B cell (primary cell): ENCODE measurements at regions not wholly inside any gene's neighbourhood (a gene's known extent, or its start where the extent isn't known, plus 50 kb on each side); places are given as distances from the start of the nearest gene placed in this dataset.
"Not testable (repeated sequence)": the region's sequence is repeated elsewhere in the genome, so short reads cannot be mapped to it uniquely, and the experiment has no call there.

Experiments
- ATAC-seq: fragments of 200-7000 bp; cut with Tn5 transposase; one replicate; pipeline ENCODE4 v1.10.0; 2021; ENCODE audit warnings: low read depth, mild to moderate bottlenecking, moderate number of reproducible peaks, moderate library complexity
- CTCF ChIA-PET: fragments of 350-600 bp; sonication (Branson Sonifier 250); formaldehyde crosslinking; loops from one replicate; lab custom pipeline; 2021; ENCODE audit warnings: antibody characterized with exemption, inconsistent platforms; lab: Charles Lee
- POLR2A ChIA-PET: fragments of 350-600 bp; sonication (Branson Sonifier 250); formaldehyde crosslinking; loops from one replicate; lab custom pipeline; 2021; ENCODE audit warnings: antibody characterized with exemption; lab: Charles Lee
- DNase-seq: peaks from one replicate; pipeline ENCODE4 v3.0.0; 2013
- H2AFZ ChIP-seq: 2 replicates; pipeline ENCODE4 v1.6.1; 2012; ENCODE audit warnings: mild to moderate bottlenecking, low read depth, low read length; ENCODE audit not compliant: insufficient read depth, poor library complexity, severe bottlenecking
- H3K27ac ChIP-seq, 2 donors: 1 replicate in 1 of 2; 2 replicates in 1 of 2; pipeline ENCODE4 v1.5.1; 2012 to 2013; ENCODE audit warnings: low read length in 2 of 2, mild to moderate bottlenecking in 2 of 2, moderate library complexity in 1 of 2
- H3K27me3 ChIP-seq, 4 experiments: fragments of 200-600 bp in 1 of 4; sonication (generic) in 1 of 4; replicated peaks in 1 of 4; 1 replicate in 2 of 4; 2 replicates in 2 of 4; pipeline versions ENCODE4 v1.6.1 to v1.7.0; 2013 to 2016; ENCODE audit warnings: low read length in 3 of 4, mild to moderate bottlenecking in 2 of 4, mixed read lengths in 1 of 4, moderate library complexity in 1 of 4; ENCODE audit not compliant: insufficient read depth in 4 of 4, control insufficient read depth in 3 of 4; ENCODE audit errors: control extremely low read depth in 1 of 4
- H3K36me3 ChIP-seq, 2 experiments: replicated peaks in 1 of 2; 1 replicate in 1 of 2; 2 replicates in 1 of 2; pipeline versions ENCODE4 v1.6.1 to v1.7.1; 2013; ENCODE audit warnings: low read length in 1 of 2; ENCODE audit not compliant: insufficient read depth in 2 of 2, control insufficient read depth in 1 of 2; ENCODE audit errors: control extremely low read depth in 1 of 2, extremely low read depth in 1 of 2
- H3K4me1 ChIP-seq, 2 donors: fragments of 200-600 bp in 1 of 2; sonication (generic) in 1 of 2; 1 replicate in 1 of 2; 2 replicates in 1 of 2; pipeline versions ENCODE4 v1.5.1 to v1.6.1; 2013 to 2017; ENCODE audit warnings: low read length in 2 of 2; ENCODE audit not compliant: control insufficient read depth in 2 of 2, insufficient read depth in 2 of 2
- H3K4me2 ChIP-seq: replicated peaks from 2 replicates; pipeline ENCODE3; 2012; ENCODE audit warnings: mild to moderate bottlenecking, low read depth, low read length; ENCODE audit not compliant: poor library complexity, severe bottlenecking
- H3K4me3 ChIP-seq, 5 experiments: fragments of 200-600 bp in 1 of 5; sonication (generic) in 1 of 5; 1 replicate in 3 of 5; 2 replicates in 2 of 5; pipeline versions ENCODE4 v1.5.1 to v1.7.0; 2011 to 2016; ENCODE audit warnings: low read length in 4 of 5, mild to moderate bottlenecking in 4 of 5, low read depth in 2 of 5, control low read depth in 1 of 5, moderate library complexity in 1 of 5; ENCODE audit not compliant: insufficient read depth in 1 of 5; ENCODE audit errors: control extremely low read depth in 1 of 5, extremely low read depth in 1 of 5
- H3K79me2 ChIP-seq: fragments of 200-600 bp; sonication (generic); one replicate; pipeline ENCODE4 v1.6.0; 2016; ENCODE audit warnings: low read length; ENCODE audit not compliant: control insufficient read depth, insufficient read depth
- H3K9ac ChIP-seq: fragments of 200-600 bp; sonication (generic); 2 replicates; pipeline ENCODE4 v1.6.1; 2017; ENCODE audit warnings: mild to moderate bottlenecking, low read length, moderate library complexity
- H3K9me3 ChIP-seq, 3 donors: one replicate each; pipeline versions ENCODE4 v1.6.1 to v1.7.1; 2013; ENCODE audit warnings: low read length in 2 of 3; ENCODE audit not compliant: control insufficient read depth in 2 of 3, insufficient read depth in 1 of 3; ENCODE audit errors: control extremely low read depth in 1 of 3
- H4K20me1 ChIP-seq: 2 replicates; pipeline ENCODE4 v1.6.0; 2012; ENCODE audit warnings: mild to moderate bottlenecking, low read length; ENCODE audit not compliant: insufficient read depth, control insufficient read depth, poor library complexity, severe bottlenecking
- H3K27ac Mint-ChIP-seq: one replicate; pipeline ENCODE4 v1.8.0; 2021; ENCODE audit warnings: mixed read lengths
- H3K27me3 Mint-ChIP-seq: one replicate; pipeline ENCODE4 v1.8.0; 2021; ENCODE audit warnings: mixed read lengths
- H3K4me1 Mint-ChIP-seq: one replicate; pipeline ENCODE4 v1.8.0; 2021; ENCODE audit warnings: mixed read lengths
- H3K4me3 Mint-ChIP-seq: one replicate; pipeline ENCODE4 v1.8.0; 2021; ENCODE audit warnings: mixed read lengths
- H3K9me3 Mint-ChIP-seq: one replicate; pipeline ENCODE4 v1.8.0; 2022; ENCODE audit warnings: mixed read lengths; ENCODE audit not compliant: insufficient read depth
- CTCF ChIP-seq: fragments of 200-600 bp; IDR thresholded peaks from one replicate; pipeline ENCODE4 v1.8.0; 2022; ENCODE audit warnings: antibody characterized with exemption, mild to moderate bottlenecking
- EZH2 ChIP-seq: IDR thresholded peaks from 2 replicates; pipeline ENCODE4 v1.6.1; 2012; ENCODE audit warnings: borderline replicate concordance, low read depth, mild to moderate bottlenecking, moderate library complexity, low read length; ENCODE audit not compliant: insufficient read depth, poor library complexity, severe bottlenecking
- WGBS: methylation state at CpG from one replicate; pipeline ENCODE4 v1.1.5; 2013; ENCODE audit warnings: missing lambda C conversion rate; ENCODE audit not compliant: insufficient coverage; 5-methylcytosine and 5-hydroxymethylcytosine counted together
- intact Hi-C: fragments of 100-400 bp; cut with micrococcal nuclease; formaldehyde crosslinking; loops from one replicate; pipeline ENCODE4 v1.10.0; 2022

- Histone ChIP-seq H3K4me3 (no peak overlapping the region), H2AFZ (no peak overlapping the region), H3K9ac (no peak overlapping the region), H4K20me1 (no peaks in the 10 kb centered on the region), H3K36me3 (no peaks in the 10 kb centered on the region), H3K79me2 (no peaks in the 10 kb centered on the region), H3K27ac (no peak overlapping the region), H3K4me2 (no peak overlapping the region), H3K4me1 (no peaks in the 10 kb centered on the region), H3K9me3 (no peaks in the 10 kb centered on the region), H3K27me3 (no peaks in the 10 kb centered on the region)
- intact Hi-C loops, result no loop called here
- Mint-ChIP-seq H3K27me3 (no peaks in the 10 kb centered on the region), H3K4me1 (no peaks in the 10 kb centered on the region), H3K4me3 (no peak overlapping the region), H3K9me3 (no peaks in the 10 kb centered on the region), H3K27ac (no peak overlapping the region)
- 90% methylated on average over 3 of the region's 3 CpGs for WGBS
- POLR2A ChIA-PET, result no interaction called here
- ATAC-seq (no peak), DNase-seq (no peak)
- CTCF ChIA-PET, result no interaction called here
- no peak for TF ChIP-seq CTCF
- no peak for TF ChIP-seq EZH2
Measured at GRCh38 chrX:19237901-19238300, 105.8 kb upstream of the PDHA1 start.

GRCh38 chrX:19243431-19243830 is 100.3 kb upstream of the PDHA1 start:
- Mint-ChIP-seq H3K4me3 (no peak overlapping the region), H3K27ac (no peak overlapping the region), H3K4me1 (no peaks in the 10 kb centered on the region), H3K9me3 (no peaks in the 10 kb centered on the region), H3K27me3 (no peaks in the 10 kb centered on the region)
- no peaks in the 10 kb centered on the region for H3K4me1 ChIP-seq
- no peaks in the 10 kb centered on the region for H3K27me3 ChIP-seq
- H3K9ac ChIP-seq, result no peak overlapping the region
- ChIA-PET CTCF (no interaction called here), POLR2A (no interaction called here)
- H3K27ac ChIP-seq, result no peak overlapping the region
- ATAC-seq (no peak), DNase-seq (no peak)
- no peaks in the 10 kb centered on the region for H3K9me3 ChIP-seq
- H2AFZ ChIP-seq, result no peak overlapping the region
- H3K36me3 ChIP-seq, result no peaks in the 10 kb centered on the region
- no peak overlapping the region for H3K4me2 ChIP-seq
- TF ChIP-seq EZH2, result no peak
- no peak for TF ChIP-seq CTCF
- H3K79me2 ChIP-seq, result no peaks in the 10 kb centered on the region
- intact Hi-C loops, result no loop called here
- no peak overlapping the region for H3K4me3 ChIP-seq
- no peaks in the 10 kb centered on the region for H4K20me1 ChIP-seq
- no CpG with 5 or more reads among the region's 5 CpGs for WGBS

- H3K27ac Mint-ChIP-seq, H3K4me1 ChIP-seq, ATAC-seq, H3K9me3 Mint-ChIP-seq, H3K36me3 ChIP-seq, H3K27me3 Mint-ChIP-seq, POLR2A ChIA-PET, H3K4me1 Mint-ChIP-seq, H4K20me1 ChIP-seq, H3K27me3 ChIP-seq, CTCF ChIA-PET, H3K27ac ChIP-seq, DNase-seq, H3K79me2 ChIP-seq, intact Hi-C loops, H3K9ac ChIP-seq, H3K4me3 ChIP-seq, H3K4me2 ChIP-seq, H3K4me3 Mint-ChIP-seq, H2AFZ ChIP-seq, H3K9me3 ChIP-seq: not testable (repeated sequence)
- WGBS, result 80% methylated on average over 1 of the region's 6 CpGs
Measured at GRCh38 chrX:19244921-19245320, 98.8 kb upstream of the PDHA1 start.
